HepG2 (cell line): ENCODE measurements at regions not wholly inside any gene's neighbourhood (a gene's known extent, or its start where the extent isn't known, plus 50 kb on each side); places are given as distances from the start of the nearest gene placed in this dataset.

Experiments
- ATAC-seq: fragments of 200-7000 bp; cut with Tn5 transposase; 3 replicates; pipeline ENCODE4 v1.9.1; 2020; ENCODE audit warnings: mild to moderate bottlenecking, moderate library complexity
- BruUV-seq: library from RNA; stranded (reverse); fragments of 400-500 nt; replicated peaks from 2 replicates; lab custom pipeline; 2021; lab: Mats Ljungman, UMichigan
- CTCF ChIA-PET: fragments of 300-600 bp; formaldehyde crosslinking; extraction: SDS; loops from one replicate; lab custom pipeline; 2021; ENCODE audit warnings: low total read pairs, inconsistent platforms, low intra/inter-chr PET ratio; lab: Yijun Ruan, JAX
- POLR2A ChIA-PET: fragments of 350-600 bp; sonication (Branson Sonifier 250); formaldehyde crosslinking; loops from one replicate; lab custom pipeline; 2020; ENCODE audit warnings: antibody characterized with exemption, inconsistent platforms; lab: Yijun Ruan, JAX
- DNase-seq: peaks from one replicate; pipeline ENCODE4 v3.0.0-alpha.2; 2015; ENCODE audit warnings: low spot score
- FAIRE-seq: peaks from 3 replicates; lab custom pipeline; 2011; peaks lifted over from hg19 to GRCh38; lab: Jason Lieb, UNC
- H2AFZ ChIP-seq: one replicate; pipeline ENCODE4 v1.6.1; 2011; ENCODE audit warnings: low read length, inconsistent platforms
- H3K27ac ChIP-seq: fragments of 300-600 bp; 3 replicates; pipeline ENCODE4 v1.8.0; 2011; ENCODE audit warnings: mixed run types, mild to moderate bottlenecking, mixed read lengths, low read length, inconsistent platforms; ENCODE audit not compliant: insufficient read depth; ENCODE audit errors: extremely low read length
- H3K27me3 ChIP-seq, 2 experiments: fragments of 200-600 bp in 1 of 2; 2 replicates in 1 of 2; 3 replicates in 1 of 2; pipeline versions ENCODE4 v1.6.0 to v1.8.0; 2011; ENCODE audit warnings: low read length in 2 of 2, mild to moderate bottlenecking in 2 of 2, moderate library complexity in 2 of 2, inconsistent platforms in 1 of 2; ENCODE audit not compliant: insufficient read depth in 2 of 2, control insufficient read depth in 1 of 2
- H3K36me3 ChIP-seq, 2 experiments: fragments of 200-600 bp in 1 of 2; replicated peaks in 1 of 2; 2 replicates in 1 of 2; 3 replicates in 1 of 2; pipeline versions ENCODE4 v1.5.1 to v1.8.0; 2011; ENCODE audit warnings: low read length in 2 of 2, inconsistent platforms in 1 of 2; ENCODE audit not compliant: insufficient read depth in 2 of 2, control insufficient read depth in 1 of 2
- H3K4me1 ChIP-seq: 2 replicates; pipeline ENCODE4 v1.5.1; 2012; ENCODE audit warnings: low read length, inconsistent platforms; ENCODE audit not compliant: insufficient read depth
- H3K4me2 ChIP-seq: 2 replicates; pipeline ENCODE4 v1.6.0; 2011; ENCODE audit warnings: low read depth, low read length, inconsistent platforms
- H3K4me3 ChIP-seq, 3 experiments: fragments of 200-600 bp in 1 of 3; sonication (generic), shearing (Covaris generic) in 1 of 3; replicated peaks in 1 of 3; 2 replicates each; pipeline ENCODE4 v1.5.1; 2011 to 2016; ENCODE audit warnings: low read length in 3 of 3, inconsistent platforms in 2 of 3, low read depth in 2 of 3, mild to moderate bottlenecking in 2 of 3, control low read depth in 1 of 3, mixed read lengths in 1 of 3; ENCODE audit not compliant: insufficient read depth in 1 of 3
- H3K79me2 ChIP-seq: one replicate; pipeline ENCODE4 v1.6.1; 2011; ENCODE audit warnings: low read length, inconsistent platforms; ENCODE audit not compliant: insufficient read depth
- H3K9ac ChIP-seq: 2 replicates; pipeline ENCODE4 v1.6.0; 2011; ENCODE audit warnings: mild to moderate bottlenecking, low read depth, low read length, inconsistent platforms; ENCODE audit not compliant: insufficient read depth
- H3K9me3 ChIP-seq: 2 replicates; pipeline ENCODE4 v1.5.1; 2012; ENCODE audit warnings: mild to moderate bottlenecking, low read length
- H4K20me1 ChIP-seq: 2 replicates; pipeline ENCODE4 v1.6.0; 2011; ENCODE audit warnings: inconsistent platforms, mild to moderate bottlenecking, low read length, moderate library complexity; ENCODE audit not compliant: insufficient read depth
- CSRNP2 ChIP-seq: sonication (generic); formaldehyde crosslinking; conservative IDR thresholded peaks from 2 replicates; pipeline ENCODE4 v1.8.0; 2022; ENCODE audit warnings: low read depth, missing genetic modification reagents
- MTA3 ChIP-seq: sonication (generic); formaldehyde crosslinking; IDR thresholded peaks from 2 replicates; pipeline ENCODE4 v1.4.0; 2020; ENCODE audit warnings: missing genetic modification reagents
- NR0B2 ChIP-seq: sonication (generic); formaldehyde crosslinking; IDR thresholded peaks from 2 replicates; pipeline ENCODE4 v1.4.0; 2020; ENCODE audit warnings: mild to moderate bottlenecking, missing genetic modification reagents
- NR1H2 ChIP-seq: sonication (generic); formaldehyde crosslinking; IDR thresholded peaks from 2 replicates; pipeline ENCODE4 v1.8.1; 2022; ENCODE audit warnings: low read depth, missing genetic modification reagents, borderline replicate concordance
- PRDM10 ChIP-seq: sonication (generic); formaldehyde crosslinking; IDR thresholded peaks from 2 replicates; pipeline ENCODE4 v1.4.0; 2020; ENCODE audit warnings: low read depth, missing genetic modification reagents
- ZFP91 ChIP-seq: sonication (generic); formaldehyde crosslinking; IDR thresholded peaks from 2 replicates; pipeline ENCODE4 v1.9.0; 2022; ENCODE audit warnings: missing genetic modification reagents, mild to moderate bottlenecking, borderline replicate concordance
- ZNF33B ChIP-seq: sonication (generic); formaldehyde crosslinking; IDR thresholded peaks from 2 replicates; pipeline ENCODE4 v1.5.1; 2020; ENCODE audit warnings: mild to moderate bottlenecking, missing genetic modification reagents
- ZSCAN5A ChIP-seq: sonication (generic); formaldehyde crosslinking; IDR thresholded peaks from 2 replicates; pipeline ENCODE4 v1.8.0; 2022; ENCODE audit warnings: mild to moderate bottlenecking, missing genetic modification reagents, borderline replicate concordance
- WGBS: methylation state at CpG from one replicate; pipeline ENCODE4 v1.1.6; 2017; ENCODE audit warnings: low lambda C conversion rate; 5-methylcytosine and 5-hydroxymethylcytosine counted together
- in situ Hi-C: cut with HindIII; loops from 2 replicates; pipeline ENCODE4 v1.10.0; 2017; ENCODE audit warnings: low pct_unique_long_range_greater_than_20kb; ENCODE audit not compliant: extremely low pct_ligation_motif_present
- intact Hi-C: fragments of 100-400 bp; cut with micrococcal nuclease; formaldehyde crosslinking; loops from one replicate; pipeline ENCODE4 v1.10.0; 2022; ENCODE audit not compliant: unreplicated experiment

- TF ChIP-seq NR0B2 (CRISPR knock-in tag): no peak
- no peak for TF ChIP-seq CSRNP2
- TF ChIP-seq, all 625 proteins: peak for 0
These were observed 744.5 kb upstream of the FAM241A start (continued) for GRCh38 chr4:111400741-111401140.

GRCh38 chr4:111404673-111405072, 740.6 kb upstream of the FAM241A start:
- Histone ChIP-seq H3K4me1 (no peaks in the 10 kb centered on the region), H3K36me3 (no peaks in the 10 kb centered on the region), H3K9ac (no peak overlapping the region), H3K4me2 (no peak overlapping the region), H3K27ac (no peak overlapping the region), H3K4me3 (no peak overlapping the region), H3K79me2 (no peaks in the 10 kb centered on the region), H3K9me3 (no peaks in the 10 kb centered on the region), H3K27me3 (no peaks in the 10 kb centered on the region), H2AFZ (no peak overlapping the region), H4K20me1 (no peaks in the 10 kb centered on the region)
- ChIA-PET POLR2A (no interaction called here), CTCF (no interaction called here)
- BruUV-seq: no TSS peak
- WGBS: 38% methylated on average over 3 of the region's 3 CpGs
- ATAC-seq (no peak), FAIRE-seq (no peak), DNase-seq (no peak)
- intact Hi-C loops (no loop called here), in situ Hi-C loops (no loop called here)
- no peak for TF ChIP-seq ZNF33B (CRISPR knock-in tag)
- no peak for TF ChIP-seq MTA3 (CRISPR knock-in tag)
- TF ChIP-seq ZFP91 (CRISPR knock-in tag): no peak
- no peak for TF ChIP-seq NR1H2
- TF ChIP-seq ZSCAN5A: no peak
- TF ChIP-seq PRDM10 (CRISPR knock-in tag): no peak
